CD14-positive monocyte (primary cell): ENCODE measurements at regions not wholly inside any gene's neighbourhood (a gene's known extent, or its start where the extent isn't known, plus 50 kb on each side); places are given as distances from the start of the nearest gene placed in this dataset.
A peak's percentile ranks its signal among the peaks of the same experiment; 100 is the strongest.

Experiments used
- DNase-seq, 3 donors: peaks; one replicate each; pipeline ENCODE4 v3.0.0-alpha.2; 2011 to 2022
- H2AFZ ChIP-seq: 2 replicates; pipeline ENCODE4 v1.6.0; 2012; ENCODE audit warnings: mild to moderate bottlenecking, low read depth, low read length, inconsistent platforms; ENCODE audit not compliant: insufficient read depth, poor library complexity, severe bottlenecking
- H3K27ac ChIP-seq, 2 donors: 1 replicate in 1 of 2; 2 replicates in 1 of 2; pipeline ENCODE4 v1.5.1; 2012 to 2013; ENCODE audit warnings: low read length in 2 of 2, control low read depth in 1 of 2, inconsistent platforms in 1 of 2, low read depth in 1 of 2, mild to moderate bottlenecking in 1 of 2
- H3K27me3 ChIP-seq, 2 donors: one replicate each; pipeline versions ENCODE4 v1.6.0 to v1.6.1; 2011 to 2013; ENCODE audit warnings: low read length in 2 of 2; ENCODE audit not compliant: control insufficient read depth in 2 of 2, insufficient read depth in 2 of 2
- H3K36me3 ChIP-seq, 2 donors: replicated peaks in 1 of 2; 1 replicate in 1 of 2; 2 replicates in 1 of 2; pipeline versions ENCODE4 v1.5.1 to v1.6.1; 2012 to 2013; ENCODE audit warnings: low read length in 2 of 2, control low read depth in 1 of 2, inconsistent platforms in 1 of 2, mild to moderate bottlenecking in 1 of 2; ENCODE audit not compliant: insufficient read depth in 2 of 2, control insufficient read depth in 1 of 2
- H3K4me1 ChIP-seq, 2 donors: 1 replicate in 1 of 2; 2 replicates in 1 of 2; pipeline versions ENCODE4 v1.5.1 to v1.6.1; 2012 to 2013; ENCODE audit warnings: low read length in 2 of 2, control low read depth in 1 of 2, inconsistent platforms in 1 of 2, mild to moderate bottlenecking in 1 of 2, moderate library complexity in 1 of 2; ENCODE audit not compliant: insufficient read depth in 2 of 2, control insufficient read depth in 1 of 2
- H3K4me2 ChIP-seq: replicated peaks from 2 replicates; pipeline ENCODE3; 2012; ENCODE audit warnings: low read length, moderate library complexity, mild to moderate bottlenecking; ENCODE audit not compliant: poor library complexity, severe bottlenecking; ENCODE audit errors: extremely low read depth
- H3K4me3 ChIP-seq, 3 experiments: fragments of 200-600 bp in 1 of 3; sonication (generic) in 1 of 3; replicated peaks in 1 of 3; 1 replicate in 2 of 3; 2 replicates in 1 of 3; pipeline ENCODE4 v1.5.1; 2011 to 2013; ENCODE audit warnings: low read length in 3 of 3, mild to moderate bottlenecking in 3 of 3, control low read depth in 2 of 3, low read depth in 2 of 3, inconsistent platforms in 1 of 3, moderate library complexity in 1 of 3
- H3K79me2 ChIP-seq: 2 replicates; pipeline ENCODE4 v1.6.0; 2012; ENCODE audit warnings: mild to moderate bottlenecking, control low read depth, inconsistent platforms, low read length, moderate library complexity; ENCODE audit not compliant: insufficient read depth
- H3K9ac ChIP-seq: 2 replicates; pipeline ENCODE4 v1.6.0; 2017; ENCODE audit warnings: low read length, mild to moderate bottlenecking; ENCODE audit not compliant: insufficient read depth, poor library complexity, severe bottlenecking
- H3K9me3 ChIP-seq, 2 donors: replicated peaks in 1 of 2; 1 replicate in 1 of 2; 2 replicates in 1 of 2; pipeline versions ENCODE4 v1.5.1 to v1.6.1; 2012 to 2013; ENCODE audit warnings: low read length in 2 of 2, control low read depth in 1 of 2; ENCODE audit not compliant: control insufficient read depth in 1 of 2, insufficient read depth in 1 of 2
- H4K20me1 ChIP-seq: 2 replicates; pipeline ENCODE4 v1.6.0; 2012; ENCODE audit warnings: mild to moderate bottlenecking, low read length, control low read depth, moderate library complexity; ENCODE audit not compliant: insufficient read depth
- H3K27ac Mint-ChIP-seq, 7 donors: one replicate each; pipeline ENCODE4 v1.8.0; 2020; ENCODE audit warnings: mild to moderate bottlenecking in 7 of 7, mixed read lengths in 7 of 7, moderate library complexity in 6 of 7, inconsistent platforms in 2 of 7
- H3K27me3 Mint-ChIP-seq, 3 donors: one replicate each; pipeline ENCODE4 v1.8.0; 2021 to 2022; ENCODE audit warnings: low read depth in 3 of 3, mild to moderate bottlenecking in 3 of 3, mixed read lengths in 3 of 3, moderate library complexity in 3 of 3, inconsistent platforms in 1 of 3
- H3K36me3 Mint-ChIP-seq, 2 donors: one replicate each; pipeline ENCODE4 v1.8.0; 2020; ENCODE audit warnings: mixed read lengths in 2 of 2, inconsistent platforms in 1 of 2, mild to moderate bottlenecking in 1 of 2
- H3K4me1 Mint-ChIP-seq: one replicate; pipeline ENCODE4 v1.8.0; 2020; ENCODE audit warnings: mild to moderate bottlenecking, mixed read lengths
- H3K4me3 Mint-ChIP-seq, 2 donors: one replicate each; pipeline ENCODE4 v1.8.0; 2020; ENCODE audit warnings: mild to moderate bottlenecking in 2 of 2, mixed read lengths in 2 of 2, moderate library complexity in 1 of 2
- H3K9me3 Mint-ChIP-seq, 7 donors: one replicate each; pipeline ENCODE4 v1.8.0; 2020 to 2022; ENCODE audit warnings: mixed read lengths in 7 of 7, mild to moderate bottlenecking in 6 of 7, moderate library complexity in 6 of 7, inconsistent platforms in 2 of 7
- CTCF ChIP-seq: fragments of 200-600 bp; IDR thresholded peaks from one replicate; pipeline ENCODE4 v1.8.0; 2022; ENCODE audit warnings: antibody characterized with exemption, mild to moderate bottlenecking
- WGBS: methylation state at CpG from one replicate; pipeline ENCODE4 v1.1.5; 2013; ENCODE audit warnings: missing lambda C conversion rate; ENCODE audit not compliant: insufficient coverage; 5-methylcytosine and 5-hydroxymethylcytosine counted together
- intact Hi-C, 2 donors: fragments of 100-400 bp; cut with micrococcal nuclease; formaldehyde crosslinking; loops; one replicate each; pipeline versions ENCODE4 v1.15.0 to v1.15.1; 2023

DNA sequence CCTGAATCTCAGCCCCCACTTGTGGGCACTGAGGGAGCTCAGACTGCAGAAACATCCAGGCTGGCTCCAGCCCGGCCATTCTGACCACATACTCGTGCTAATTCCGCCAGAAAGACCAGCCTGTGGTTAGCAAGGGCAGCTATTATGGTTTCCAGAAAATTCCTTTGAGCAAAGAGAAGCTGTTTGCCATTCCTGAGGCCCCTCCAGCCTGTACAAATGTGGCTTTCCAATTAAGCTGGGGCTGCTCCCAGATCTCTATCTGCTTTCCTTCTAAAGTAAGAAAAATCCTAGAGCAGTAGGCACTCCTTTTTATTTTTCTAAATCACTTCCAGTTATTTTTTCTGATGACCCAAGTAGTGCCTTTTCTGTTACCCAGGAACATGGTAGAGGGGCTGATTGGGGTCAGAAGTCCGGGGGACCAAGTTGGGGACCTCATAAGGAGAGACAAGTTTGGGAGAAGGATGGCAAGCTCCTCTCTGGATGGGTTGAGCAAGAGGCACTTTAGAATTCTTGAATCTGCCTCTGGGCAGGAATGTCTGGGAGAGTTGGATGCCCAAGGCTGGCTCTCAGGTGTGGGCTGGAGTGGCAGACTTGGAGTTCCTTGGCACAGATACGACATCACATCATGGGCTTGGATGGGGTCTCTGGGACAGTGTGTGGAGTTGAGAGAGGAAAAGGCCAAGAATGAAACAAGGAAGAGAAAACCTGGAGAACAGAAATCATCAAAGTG lies 83.3 kb upstream of the TNRC6C start:
- 73% methylated on average over 5 of the region's 5 CpGs for WGBS
- Histone ChIP-seq H3K4me2 (no peak overlapping the region), H3K79me2 (no peaks in the 10 kb centered on the region), H2AFZ (no peak overlapping the region), H3K36me3 (no peaks in the 10 kb centered on the region), H4K20me1 (no peaks in the 10 kb centered on the region), H3K27ac (peak overlapping the region; percentile 0 to 63), H3K4me1 (peaks cover 50 to 63% of the 10 kb centered on the region in 2 donors), H3K9ac (no peak overlapping the region), H3K27me3 (no peaks in the 10 kb centered on the region), H3K4me3 (no peak overlapping the region), H3K9me3 (peaks cover 9 to 13% of the 10 kb centered on the region in 2 donors)
- Mint-ChIP-seq H3K27ac (peak overlapping the region; percentile 4 to 93 (median 83)), H3K27me3 (peaks cover 4 to 17% (median 8%) of the 10 kb centered on the region in 3 donors), H3K4me1 (peaks cover 58% of the 10 kb centered on the region), H3K9me3 (peaks cover 10 to 23% (median 18%) of the 10 kb centered on the region in 7 donors), H3K36me3 (peaks cover 9 to 17% of the 10 kb centered on the region in 2 donors), H3K4me3 (no peak overlapping the region)
- DNase-seq = no peak
- no peak for TF ChIP-seq CTCF
- intact Hi-C loops = no loop called here

- H4K20me1 ChIP-seq = no peaks in the 10 kb centered on the region
- no CpG with 5 or more reads among the region's 2 CpGs for WGBS
- H3K4me2 ChIP-seq = no peak overlapping the region
- H2AFZ ChIP-seq = no peak overlapping the region
- H3K4me1 ChIP-seq = peaks cover 50 to 63% of the 10 kb centered on the region in 2 donors
- Mint-ChIP-seq H3K9me3 (peaks cover 10 to 23% (median 18%) of the 10 kb centered on the region in 7 donors), H3K4me1 (peaks cover 62% of the 10 kb centered on the region), H3K36me3 (peaks cover 9 to 17% of the 10 kb centered on the region in 2 donors), H3K4me3 (no peak overlapping the region), H3K27ac (peak overlapping the region; percentile 4 to 93 (median 83)), H3K27me3 (peaks cover 4 to 17% (median 8%) of the 10 kb centered on the region in 3 donors)
- peak; percentile 85 to 95 (median 87) for DNase-seq
- TF ChIP-seq CTCF = no peak
- H3K4me3 ChIP-seq = no peak overlapping the region
- H3K9me3 ChIP-seq = peaks cover 9 to 13% of the 10 kb centered on the region in 2 donors
- H3K36me3 ChIP-seq = no peaks in the 10 kb centered on the region
- intact Hi-C loops = no loop called here
- H3K27me3 ChIP-seq = no peaks in the 10 kb centered on the region
- no peaks in the 10 kb centered on the region for H3K79me2 ChIP-seq
- peak overlapping the region; percentile 0 to 63 for H3K27ac ChIP-seq
- H3K9ac ChIP-seq = no peak overlapping the region
These were observed 82.5 kb upstream of the TNRC6C start for GRCh38 chr17:77875881-77876509.
